ENCODE measurements at regions not wholly inside any gene's neighbourhood (a gene's known extent, or its start where the extent isn't known, plus 50 kb on each side); places are given as distances from the start of the nearest gene placed in this dataset.

DNA sequence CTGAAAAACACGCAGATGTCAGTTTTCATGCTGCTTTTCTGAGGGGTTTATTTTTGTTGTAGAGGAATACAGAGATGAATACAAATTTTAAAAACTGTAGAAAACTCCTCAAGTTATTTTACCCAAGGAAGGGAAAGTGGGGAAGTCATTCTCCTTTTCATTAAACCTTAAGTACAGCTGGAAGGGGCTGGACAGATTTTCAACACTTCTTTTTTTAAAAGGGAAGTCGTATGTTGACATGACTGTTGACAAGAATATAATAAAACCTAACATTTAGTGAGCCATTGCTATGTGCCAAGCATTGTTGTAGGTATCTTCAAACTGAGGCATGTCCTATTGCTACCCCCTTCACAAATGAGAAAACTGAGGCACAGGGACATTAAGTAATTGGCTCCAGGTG is 235.7 kb upstream of the ELL2 start:
- H3K9me3 ChIP-seq (ENCODE audit: control insufficient read depth in 1 of 2, insufficient read depth in 1 of 2, low read depth in 1 of 2, low read length in 2 of 2), result no peaks in the 10 kb centered on the region
- H3K79me2 ChIP-seq (ENCODE audit: insufficient read depth, low read length), result no peaks in the 10 kb centered on the region
- H2AFZ ChIP-seq (ENCODE audit: low read depth, low read length, poor library complexity, severe bottlenecking), result no peak overlapping the region
- no peaks in the 10 kb centered on the region for H4K20me1 ChIP-seq (ENCODE audit: insufficient read depth)
- H3K4me2 ChIP-seq (ENCODE audit: low read length), result no peak overlapping the region
- no peaks in the 10 kb centered on the region for H3K9me2 ChIP-seq (ENCODE audit: insufficient read depth)
- no peak overlapping the region for H3K27ac ChIP-seq (ENCODE audit: low read depth, low read length)
- H3K36me3 ChIP-seq (ENCODE audit: control insufficient read depth in 1 of 2, insufficient read depth in 2 of 2, low read length in 2 of 2), result no peaks in the 10 kb centered on the region
- H3K9ac ChIP-seq (ENCODE audit: low read length), result no peak overlapping the region
- CTCF ChIA-PET, result no interaction called here
- H3K27me3 ChIP-seq (ENCODE audit: insufficient read depth, low read length), result no peaks in the 10 kb centered on the region
- H3K4me3 ChIP-seq (replicated peaks in 1 of 2; ENCODE audit: low read depth in 1 of 2, low read length in 2 of 2), result no peak overlapping the region
- no peaks in the 10 kb centered on the region for H3K4me1 ChIP-seq (ENCODE audit: control insufficient read depth in 1 of 2, insufficient read depth in 2 of 2, low read length in 2 of 2)
- intact Hi-C loops (cut with micrococcal nuclease), result no loop called here
- ATAC-seq, result no peak
- DNase-seq (ENCODE audit: low read depth, low spot score), result no peak
- RAD21 ChIA-PET (ENCODE audit: low non-redundant PET in 1 of 2, low total read pairs in 2 of 2, uncharacterized antibody in 2 of 2, unreplicated experiment in 2 of 2), result no interaction called here
- no TSS peak for BruUV-seq (replicated peaks)
- no peak for TF ChIP-seq POLR2AphosphoS5 (IDR thresholded peaks at IDR 0.05; ENCODE audit: low read depth, low read length)
- no peak for TF ChIP-seq YY1 (IDR thresholded peaks at IDR 0.05; ENCODE audit: extremely low read depth, insufficient replicate concordance, low read depth, low read length)
- TF ChIP-seq, protein P1, sequence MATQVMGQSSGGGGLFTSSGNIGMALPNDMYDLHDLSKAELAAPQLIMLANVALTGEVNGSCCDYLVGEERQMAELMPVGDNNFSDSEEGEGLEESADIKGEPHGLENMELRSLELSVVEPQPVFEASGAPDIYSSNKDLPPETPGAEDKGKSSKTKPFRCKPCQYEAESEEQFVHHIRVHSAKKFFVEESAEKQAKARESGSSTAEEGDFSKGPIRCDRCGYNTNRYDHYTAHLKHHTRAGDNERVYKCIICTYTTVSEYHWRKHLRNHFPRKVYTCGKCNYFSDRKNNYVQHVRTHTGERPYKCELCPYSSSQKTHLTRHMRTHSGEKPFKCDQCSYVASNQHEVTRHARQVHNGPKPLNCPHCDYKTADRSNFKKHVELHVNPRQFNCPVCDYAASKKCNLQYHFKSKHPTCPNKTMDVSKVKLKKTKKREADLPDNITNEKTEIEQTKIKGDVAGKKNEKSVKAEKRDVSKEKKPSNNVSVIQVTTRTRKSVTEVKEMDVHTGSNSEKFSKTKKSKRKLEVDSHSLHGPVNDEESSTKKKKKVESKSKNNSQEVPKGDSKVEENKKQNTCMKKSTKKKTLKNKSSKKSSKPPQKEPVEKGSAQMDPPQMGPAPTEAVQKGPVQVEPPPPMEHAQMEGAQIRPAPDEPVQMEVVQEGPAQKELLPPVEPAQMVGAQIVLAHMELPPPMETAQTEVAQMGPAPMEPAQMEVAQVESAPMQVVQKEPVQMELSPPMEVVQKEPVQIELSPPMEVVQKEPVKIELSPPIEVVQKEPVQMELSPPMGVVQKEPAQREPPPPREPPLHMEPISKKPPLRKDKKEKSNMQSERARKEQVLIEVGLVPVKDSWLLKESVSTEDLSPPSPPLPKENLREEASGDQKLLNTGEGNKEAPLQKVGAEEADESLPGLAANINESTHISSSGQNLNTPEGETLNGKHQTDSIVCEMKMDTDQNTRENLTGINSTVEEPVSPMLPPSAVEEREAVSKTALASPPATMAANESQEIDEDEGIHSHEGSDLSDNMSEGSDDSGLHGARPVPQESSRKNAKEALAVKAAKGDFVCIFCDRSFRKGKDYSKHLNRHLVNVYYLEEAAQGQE (IDR thresholded peaks at IDR 0.05; ENCODE audit: low read depth), result no peak
- TF ChIP-seq JUND (IDR thresholded peaks at IDR 0.05), result no peak
- TF ChIP-seq EZH2phosphoT487 (IDR thresholded peaks at IDR 0.05; ENCODE audit: borderline replicate concordance), result no peak
- no peak for TF ChIP-seq ELF1 (IDR thresholded peaks at IDR 0.05; ENCODE audit: borderline replicate concordance, low read depth)
- TF ChIP-seq, protein P2, sequence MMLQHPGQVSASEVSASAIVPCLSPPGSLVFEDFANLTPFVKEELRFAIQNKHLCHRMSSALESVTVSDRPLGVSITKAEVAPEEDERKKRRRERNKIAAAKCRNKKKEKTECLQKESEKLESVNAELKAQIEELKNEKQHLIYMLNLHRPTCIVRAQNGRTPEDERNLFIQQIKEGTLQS (IDR thresholded peaks at IDR 0.05), result no peak
- POLR2A ChIA-PET, result no interaction called here

Data from HCT116 (cell line).